Liver (tissue), 8 donors: ENCODE measurements at regions not wholly inside any gene's neighbourhood (a gene's known extent, or its start where the extent isn't known, plus 50 kb on each side); places are given as distances from the start of the nearest gene placed in this dataset.

Experiments used
- DNase-seq: peaks from one replicate; pipeline ENCODE4 v3.0.0-alpha.2; 2017; ENCODE audit warnings: low spot score
- H3K27ac ChIP-seq, 2 donors: one replicate each; pipeline ENCODE4 v1.7.0; 2013; ENCODE audit warnings: inconsistent platforms in 2 of 2, low read length in 2 of 2, control low read depth in 1 of 2, low read depth in 1 of 2, mild to moderate bottlenecking in 1 of 2
- H3K27me3 ChIP-seq, 4 donors: one replicate each; pipeline versions ENCODE4 v1.6.1 to v1.7.0; 2013; ENCODE audit warnings: low read length in 3 of 4, inconsistent platforms in 1 of 4, mild to moderate bottlenecking in 1 of 4, moderate library complexity in 1 of 4; ENCODE audit not compliant: control insufficient read depth in 4 of 4, insufficient read depth in 4 of 4
- H3K36me3 ChIP-seq, 4 donors: one replicate each; pipeline versions ENCODE4 v1.6.1 to v1.7.0; 2013; ENCODE audit warnings: low read length in 3 of 4, mild to moderate bottlenecking in 3 of 4, low read depth in 1 of 4, moderate library complexity in 1 of 4; ENCODE audit not compliant: control insufficient read depth in 4 of 4, insufficient read depth in 3 of 4
- H3K4me1 ChIP-seq, 4 donors: one replicate each; pipeline versions ENCODE4 v1.6.1 to v1.7.0; 2013; ENCODE audit warnings: low read length in 3 of 4, mild to moderate bottlenecking in 3 of 4, moderate library complexity in 1 of 4; ENCODE audit not compliant: control insufficient read depth in 4 of 4, insufficient read depth in 4 of 4
- H3K4me3 ChIP-seq, 3 donors: one replicate each; pipeline versions ENCODE4 v1.6.1 to v1.7.0; 2013; ENCODE audit warnings: low read length in 3 of 3, control low read depth in 1 of 3, low read depth in 1 of 3, mild to moderate bottlenecking in 1 of 3
- H3K9ac ChIP-seq, 2 donors: one replicate each; pipeline ENCODE4 v1.7.0; 2013; ENCODE audit warnings: low read length in 2 of 2, mild to moderate bottlenecking in 2 of 2, moderate library complexity in 2 of 2, control low read depth in 1 of 2, low read depth in 1 of 2
- H3K9me3 ChIP-seq, 4 donors: one replicate each; pipeline versions ENCODE4 v1.6.1 to v1.7.0; 2013; ENCODE audit warnings: low read length in 3 of 4; ENCODE audit not compliant: control insufficient read depth in 4 of 4
- EGR1 ChIP-seq, 2 donors: IDR thresholded peaks; 2 replicates each; pipeline ENCODE4 v1.6.1; 2016 to 2018; ENCODE audit warnings: antibody characterized with exemption in 2 of 2, low read depth in 2 of 2
- FOXA1 ChIP-seq: IDR thresholded peaks from 2 replicates; pipeline ENCODE4 v1.6.1; 2016; ENCODE audit warnings: antibody characterized with exemption
- FOXA2 ChIP-seq: IDR thresholded peaks from 2 replicates; pipeline ENCODE4 v1.6.1; 2016; ENCODE audit warnings: antibody characterized with exemption
- GABPA ChIP-seq, 2 donors: IDR thresholded peaks in 1 of 2; conservative IDR thresholded peaks in 1 of 2; 2 replicates each; pipeline ENCODE4 v1.6.1; 2016; ENCODE audit warnings: antibody characterized with exemption in 2 of 2, mild to moderate bottlenecking in 1 of 2, moderate library complexity in 1 of 2
- HNF4A ChIP-seq, 2 donors: conservative IDR thresholded peaks; 2 replicates each; pipeline ENCODE4 v1.6.1; 2016; ENCODE audit warnings: antibody characterized with exemption in 2 of 2, mild to moderate bottlenecking in 2 of 2
- HNF4G ChIP-seq: IDR thresholded peaks from 2 replicates; pipeline ENCODE4 v1.6.1; 2016; ENCODE audit warnings: antibody characterized with exemption
- JUND ChIP-seq, 2 donors: IDR thresholded peaks; 2 replicates each; pipeline ENCODE4 v1.6.1; 2016; ENCODE audit warnings: antibody characterized with exemption in 2 of 2
- NR2F2 ChIP-seq: IDR thresholded peaks from 2 replicates; pipeline ENCODE4 v1.6.1; 2016; ENCODE audit warnings: antibody characterized with exemption
- RAD21 ChIP-seq, 2 donors: IDR thresholded peaks; 2 replicates each; pipeline ENCODE4 v1.6.1; 2016; ENCODE audit warnings: antibody characterized with exemption in 2 of 2, mild to moderate bottlenecking in 2 of 2
- RXRA ChIP-seq, 2 donors: IDR thresholded peaks; 2 replicates each; pipeline ENCODE4 v1.6.1; 2017 to 2018; ENCODE audit warnings: antibody characterized with exemption in 2 of 2, mild to moderate bottlenecking in 1 of 2
- SP1 ChIP-seq: IDR thresholded peaks from 2 replicates; pipeline ENCODE4 v1.6.1; 2018; ENCODE audit warnings: antibody characterized with exemption, mild to moderate bottlenecking
- TAF1 ChIP-seq: conservative IDR thresholded peaks from 2 replicates; pipeline ENCODE4 v1.6.1; 2016; ENCODE audit warnings: antibody characterized with exemption, mild to moderate bottlenecking
- YY1 ChIP-seq: IDR thresholded peaks from 2 replicates; pipeline ENCODE4 v1.6.1; 2016; ENCODE audit warnings: antibody characterized with exemption, mild to moderate bottlenecking
- WGBS: extraction: QIAGEN DNeasy Blood & Tissue Kit; methylation state at CpG from one replicate; pipeline ENCODE4 v1.1.7; 2013; 5-methylcytosine and 5-hydroxymethylcytosine counted together
- TF ChIP-seq, protein P1 (sequence below): IDR thresholded peaks from 2 replicates; pipeline ENCODE4 v1.6.1; 2016; ENCODE audit warnings: antibody characterized with exemption, mild to moderate bottlenecking
- TF ChIP-seq, protein P2 (sequence below): IDR thresholded peaks from 2 replicates; pipeline ENCODE4 v1.6.1; 2016; ENCODE audit warnings: antibody characterized with exemption
- TF ChIP-seq, protein P3 (sequence below): fragments of 150-350 bp; IDR thresholded peaks from 2 replicates; pipeline ENCODE4 v1.5.1; 2017; ENCODE audit warnings: improper control_type of control experiment, low read depth, low read length; ENCODE audit not compliant: missing input control
- TF ChIP-seq, protein P4 (sequence below): IDR thresholded peaks from 2 replicates; pipeline ENCODE4 v1.6.1; 2016; ENCODE audit warnings: antibody characterized with exemption
- TF ChIP-seq, protein P5 (sequence below): IDR thresholded peaks from 2 replicates; pipeline ENCODE4 v1.6.1; 2016; ENCODE audit warnings: antibody characterized with exemption
- donor health status: healthy.
- donor health status: healthy.
- donor health status: healthy.
- donor health status: healthy.
- donor health status: healthy.

DNA sequence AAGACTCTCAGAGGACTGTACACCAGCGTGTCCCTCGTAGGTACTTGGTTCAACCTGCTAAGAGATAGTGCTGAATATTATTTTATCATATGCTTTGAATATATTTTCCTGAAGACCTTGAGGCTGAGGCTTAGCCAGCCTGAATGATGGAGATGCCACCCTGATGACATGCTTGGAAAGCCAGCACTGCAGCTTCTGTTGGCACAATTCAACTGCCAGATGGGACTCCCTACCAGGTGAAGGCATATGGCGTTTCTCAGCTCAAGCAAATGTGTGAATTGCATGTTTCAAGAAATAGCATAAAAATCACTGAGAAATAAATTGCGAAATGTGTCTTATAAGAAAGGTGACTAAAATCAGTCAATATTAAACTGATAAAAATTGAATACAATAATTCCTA is 228.1 kb upstream of the CST7 start (continued):
- TF ChIP-seq GABPA (IDR thresholded peaks at IDR 0.05 in 1 of 2, conservative IDR thresholded peaks at IDR 0.05 in 1 of 2) (no peak), NR2F2 (no peak), JUND (IDR thresholded peaks at IDR 0.05) (no peak), SP1 (no peak), RAD21 (IDR thresholded peaks at IDR 0.05) (no peak), EGR1 (IDR thresholded peaks at IDR 0.05; ENCODE audit: low read depth in 2 of 2) (no peak)

DNA sequence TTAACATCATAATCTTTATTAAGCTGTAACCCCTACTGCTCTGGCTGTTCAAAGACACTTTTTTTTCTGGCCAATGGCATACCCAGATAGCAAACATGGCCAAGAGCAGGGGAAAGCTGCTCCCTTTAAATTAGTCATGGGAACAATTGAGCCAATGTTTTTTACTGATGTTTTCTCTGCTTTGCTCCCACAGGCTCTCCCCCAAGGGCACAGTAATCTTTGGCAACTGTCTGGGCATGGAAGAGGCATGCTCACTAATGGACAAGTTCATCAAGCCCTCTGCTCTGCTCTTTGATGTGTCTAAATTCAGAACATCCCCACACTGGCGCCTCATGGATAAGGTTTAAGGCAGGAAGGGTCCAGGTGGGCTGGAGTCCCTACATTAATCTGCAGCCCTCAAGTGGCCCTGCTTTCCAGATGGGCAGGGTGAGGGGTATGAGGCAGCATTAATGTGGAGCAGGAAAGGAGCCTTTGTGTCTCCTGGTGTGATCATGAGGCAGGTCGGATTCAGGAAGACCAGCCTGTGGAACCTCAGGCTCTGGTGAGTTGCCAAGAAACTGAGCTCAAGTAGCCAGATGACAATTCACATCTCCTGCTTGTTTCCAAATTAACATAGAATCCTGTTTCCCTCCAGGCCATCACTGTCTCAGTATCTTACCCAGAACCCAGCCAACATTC is 227.0 kb upstream of the CST7 start:
- Histone ChIP-seq H3K9me3 (no peaks in the 10 kb centered on the region), H3K27ac (no peak overlapping the region), H3K36me3 (no peaks in the 10 kb centered on the region), H3K9ac (no peak overlapping the region), H3K27me3 (peaks cover 0 to 3% (median 0%) of the 10 kb centered on the region in 4 donors), H3K4me3 (no peak overlapping the region), H3K4me1 (no peaks in the 10 kb centered on the region)
- WGBS: 81% methylated on average over 2 of the region's 2 CpGs
- no peak for TF ChIP-seq SP1
- no peak for TF ChIP-seq HNF4A (conservative IDR thresholded peaks at IDR 0.05)
- TF ChIP-seq RXRA (IDR thresholded peaks at IDR 0.05): no peak
- no peak for TF ChIP-seq HNF4G
- TF ChIP-seq JUND (IDR thresholded peaks at IDR 0.05): no peak
- no peak for TF ChIP-seq RAD21 (IDR thresholded peaks at IDR 0.05)
- TF ChIP-seq YY1: no peak
- no peak for TF ChIP-seq FOXA2
- TF ChIP-seq, protein P1, sequence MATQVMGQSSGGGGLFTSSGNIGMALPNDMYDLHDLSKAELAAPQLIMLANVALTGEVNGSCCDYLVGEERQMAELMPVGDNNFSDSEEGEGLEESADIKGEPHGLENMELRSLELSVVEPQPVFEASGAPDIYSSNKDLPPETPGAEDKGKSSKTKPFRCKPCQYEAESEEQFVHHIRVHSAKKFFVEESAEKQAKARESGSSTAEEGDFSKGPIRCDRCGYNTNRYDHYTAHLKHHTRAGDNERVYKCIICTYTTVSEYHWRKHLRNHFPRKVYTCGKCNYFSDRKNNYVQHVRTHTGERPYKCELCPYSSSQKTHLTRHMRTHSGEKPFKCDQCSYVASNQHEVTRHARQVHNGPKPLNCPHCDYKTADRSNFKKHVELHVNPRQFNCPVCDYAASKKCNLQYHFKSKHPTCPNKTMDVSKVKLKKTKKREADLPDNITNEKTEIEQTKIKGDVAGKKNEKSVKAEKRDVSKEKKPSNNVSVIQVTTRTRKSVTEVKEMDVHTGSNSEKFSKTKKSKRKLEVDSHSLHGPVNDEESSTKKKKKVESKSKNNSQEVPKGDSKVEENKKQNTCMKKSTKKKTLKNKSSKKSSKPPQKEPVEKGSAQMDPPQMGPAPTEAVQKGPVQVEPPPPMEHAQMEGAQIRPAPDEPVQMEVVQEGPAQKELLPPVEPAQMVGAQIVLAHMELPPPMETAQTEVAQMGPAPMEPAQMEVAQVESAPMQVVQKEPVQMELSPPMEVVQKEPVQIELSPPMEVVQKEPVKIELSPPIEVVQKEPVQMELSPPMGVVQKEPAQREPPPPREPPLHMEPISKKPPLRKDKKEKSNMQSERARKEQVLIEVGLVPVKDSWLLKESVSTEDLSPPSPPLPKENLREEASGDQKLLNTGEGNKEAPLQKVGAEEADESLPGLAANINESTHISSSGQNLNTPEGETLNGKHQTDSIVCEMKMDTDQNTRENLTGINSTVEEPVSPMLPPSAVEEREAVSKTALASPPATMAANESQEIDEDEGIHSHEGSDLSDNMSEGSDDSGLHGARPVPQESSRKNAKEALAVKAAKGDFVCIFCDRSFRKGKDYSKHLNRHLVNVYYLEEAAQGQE: no peak
- TF ChIP-seq NR2F2: no peak
- no peak for TF ChIP-seq FOXA1
- TF ChIP-seq, protein P2, sequence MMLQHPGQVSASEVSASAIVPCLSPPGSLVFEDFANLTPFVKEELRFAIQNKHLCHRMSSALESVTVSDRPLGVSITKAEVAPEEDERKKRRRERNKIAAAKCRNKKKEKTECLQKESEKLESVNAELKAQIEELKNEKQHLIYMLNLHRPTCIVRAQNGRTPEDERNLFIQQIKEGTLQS: no peak
- TF ChIP-seq GABPA (IDR thresholded peaks at IDR 0.05 in 1 of 2, conservative IDR thresholded peaks at IDR 0.05 in 1 of 2): no peak
- TF ChIP-seq, protein P3, sequence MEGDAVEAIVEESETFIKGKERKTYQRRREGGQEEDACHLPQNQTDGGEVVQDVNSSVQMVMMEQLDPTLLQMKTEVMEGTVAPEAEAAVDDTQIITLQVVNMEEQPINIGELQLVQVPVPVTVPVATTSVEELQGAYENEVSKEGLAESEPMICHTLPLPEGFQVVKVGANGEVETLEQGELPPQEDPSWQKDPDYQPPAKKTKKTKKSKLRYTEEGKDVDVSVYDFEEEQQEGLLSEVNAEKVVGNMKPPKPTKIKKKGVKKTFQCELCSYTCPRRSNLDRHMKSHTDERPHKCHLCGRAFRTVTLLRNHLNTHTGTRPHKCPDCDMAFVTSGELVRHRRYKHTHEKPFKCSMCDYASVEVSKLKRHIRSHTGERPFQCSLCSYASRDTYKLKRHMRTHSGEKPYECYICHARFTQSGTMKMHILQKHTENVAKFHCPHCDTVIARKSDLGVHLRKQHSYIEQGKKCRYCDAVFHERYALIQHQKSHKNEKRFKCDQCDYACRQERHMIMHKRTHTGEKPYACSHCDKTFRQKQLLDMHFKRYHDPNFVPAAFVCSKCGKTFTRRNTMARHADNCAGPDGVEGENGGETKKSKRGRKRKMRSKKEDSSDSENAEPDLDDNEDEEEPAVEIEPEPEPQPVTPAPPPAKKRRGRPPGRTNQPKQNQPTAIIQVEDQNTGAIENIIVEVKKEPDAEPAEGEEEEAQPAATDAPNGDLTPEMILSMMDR: no peak
- TF ChIP-seq, protein P4, sequence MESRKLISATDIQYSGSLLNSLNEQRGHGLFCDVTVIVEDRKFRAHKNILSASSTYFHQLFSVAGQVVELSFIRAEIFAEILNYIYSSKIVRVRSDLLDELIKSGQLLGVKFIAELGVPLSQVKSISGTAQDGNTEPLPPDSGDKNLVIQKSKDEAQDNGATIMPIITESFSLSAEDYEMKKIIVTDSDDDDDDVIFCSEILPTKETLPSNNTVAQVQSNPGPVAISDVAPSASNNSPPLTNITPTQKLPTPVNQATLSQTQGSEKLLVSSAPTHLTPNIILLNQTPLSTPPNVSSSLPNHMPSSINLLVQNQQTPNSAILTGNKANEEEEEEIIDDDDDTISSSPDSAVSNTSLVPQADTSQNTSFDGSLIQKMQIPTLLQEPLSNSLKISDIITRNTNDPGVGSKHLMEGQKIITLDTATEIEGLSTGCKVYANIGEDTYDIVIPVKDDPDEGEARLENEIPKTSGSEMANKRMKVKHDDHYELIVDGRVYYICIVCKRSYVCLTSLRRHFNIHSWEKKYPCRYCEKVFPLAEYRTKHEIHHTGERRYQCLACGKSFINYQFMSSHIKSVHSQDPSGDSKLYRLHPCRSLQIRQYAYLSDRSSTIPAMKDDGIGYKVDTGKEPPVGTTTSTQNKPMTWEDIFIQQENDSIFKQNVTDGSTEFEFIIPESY: no peak
- TF ChIP-seq, protein P5, sequence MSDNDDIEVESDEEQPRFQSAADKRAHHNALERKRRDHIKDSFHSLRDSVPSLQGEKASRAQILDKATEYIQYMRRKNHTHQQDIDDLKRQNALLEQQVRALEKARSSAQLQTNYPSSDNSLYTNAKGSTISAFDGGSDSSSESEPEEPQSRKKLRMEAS: no peak
- TF ChIP-seq EGR1 (IDR thresholded peaks at IDR 0.05; ENCODE audit: low read depth in 2 of 2): no peak
- no peak for TF ChIP-seq TAF1
- DNase-seq: peak; percentile 29
